ENCODE measurements at regions not wholly inside any gene's neighbourhood (a gene's known extent, or its start where the extent isn't known, plus 50 kb on each side); places are given as distances from the start of the nearest gene placed in this dataset.

- TF ChIP-seq CTCF (conservative IDR thresholded peaks at IDR 0.05; ENCODE audit: low read depth, low read length), result no peak
- H3K4me3 ChIP-seq (ENCODE audit: low read depth, low read length), result no peak overlapping the region
- no peak for DNase-seq (ENCODE audit: low read depth)
These were observed 320.8 kb downstream of the SOX4 start for GRCh38 chr6:21914121-21914973.

- DNase-seq (ENCODE audit: low read depth), result no peak
- no peak for TF ChIP-seq CTCF (conservative IDR thresholded peaks at IDR 0.05; ENCODE audit: low read depth, low read length)
- H3K4me3 ChIP-seq (ENCODE audit: low read depth, low read length), result peak overlapping the region; percentile 19
These were observed 322.2 kb downstream of the SOX4 start for GRCh38 chr6:21915707-21916260.

- no peak for DNase-seq (ENCODE audit: low read depth)
- H3K4me3 ChIP-seq (ENCODE audit: low read depth, low read length), result no peak overlapping the region
- TF ChIP-seq CTCF (conservative IDR thresholded peaks at IDR 0.05; ENCODE audit: low read depth, low read length), result no peak
These were observed 324.5 kb downstream of the SOX4 start for GRCh38 chr6:21918041-21918440.

- TF ChIP-seq CTCF (conservative IDR thresholded peaks at IDR 0.05; ENCODE audit: low read depth, low read length), result no peak
- no peak overlapping the region for H3K4me3 ChIP-seq (ENCODE audit: low read depth, low read length)
- no peak for DNase-seq (ENCODE audit: low read depth)
These were observed 325.1 kb downstream of the SOX4 start for GRCh38 chr6:21918666-21919065.

- no peak overlapping the region for H3K4me3 ChIP-seq (ENCODE audit: low read depth, low read length)
- TF ChIP-seq CTCF (conservative IDR thresholded peaks at IDR 0.05; ENCODE audit: low read depth, low read length), result no peak
- DNase-seq (ENCODE audit: low read depth), result peak; percentile 80
These were observed 328.5 kb downstream of the SOX4 start for GRCh38 chr6:21922086-21922485.

- DNase-seq (ENCODE audit: low read depth), result no peak
- TF ChIP-seq CTCF (conservative IDR thresholded peaks at IDR 0.05; ENCODE audit: low read depth, low read length), result no peak
- H3K4me3 ChIP-seq (ENCODE audit: low read depth, low read length), result no peak overlapping the region
These were observed 330.5 kb downstream of the SOX4 start for GRCh38 chr6:21924002-21924401.

- no peak overlapping the region for H3K4me3 ChIP-seq (ENCODE audit: low read depth, low read length)
- no peak for TF ChIP-seq CTCF (conservative IDR thresholded peaks at IDR 0.05; ENCODE audit: low read depth, low read length)
- DNase-seq (ENCODE audit: low read depth), result no peak
These were observed 335.3 kb downstream of the SOX4 start for GRCh38 chr6:21928827-21929226.
